ENCODE measurements at regions not wholly inside any gene's neighbourhood (a gene's known extent, or its start where the extent isn't known, plus 50 kb on each side); places are given as distances from the start of the nearest gene placed in this dataset.

DNA sequence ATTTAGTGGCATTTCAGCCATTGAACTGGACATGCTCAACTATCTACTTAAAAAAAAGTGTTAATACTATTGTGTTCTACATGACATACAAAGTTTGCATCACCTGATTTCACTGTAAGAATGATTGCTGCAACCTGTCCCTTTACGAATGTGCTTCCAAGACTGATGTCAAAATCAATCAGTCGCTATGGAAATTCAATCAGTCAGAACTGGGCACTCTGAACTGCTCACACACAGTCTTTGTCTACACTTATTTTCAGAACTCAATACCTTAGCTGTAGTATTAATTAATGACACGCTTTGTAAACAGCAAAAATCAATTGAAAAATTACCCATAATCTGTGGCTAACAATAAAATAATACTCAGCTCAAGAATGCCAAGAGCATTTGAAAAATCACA lies 70.3 kb upstream of the KLHL29 start:
- TF ChIP-seq ZNF589 (CRISPR knock-in tag; conservative IDR thresholded peaks at IDR 0.05) (no peak), FOXJ3 (CRISPR knock-in tag; IDR thresholded peaks at IDR 0.05; ENCODE audit: borderline replicate concordance) (no peak), SMAD1 (CRISPR knock-in tag; IDR thresholded peaks at IDR 0.05; ENCODE audit: borderline replicate concordance, low read depth) (no peak)

Data from HepG2 (cell line).